AML-193 (cell line): ENCODE measurements at regions not wholly inside any gene's neighbourhood (a gene's known extent, or its start where the extent isn't known, plus 50 kb on each side); places are given as distances from the start of the nearest gene placed in this dataset.

Experiments used
- DNase-seq, 2 experiments: peaks; one replicate each; lab custom pipeline; 2025; lab: John Stamatoyannopoulos, UW

- no peak for DNase-seq
Observed at GRCh38 chr9:32837551-32838058, 54.3 kb downstream of the TMEM215 start.

- DNase-seq, result no peak
Observed at GRCh38 chr9:32839013-32839885, 55.9 kb downstream of the TMEM215 start.

GRCh38 chr9:32841314-32841713 lies 58.0 kb downstream of the TMEM215 start:
- no peak for DNase-seq

GRCh38 chr9:32843295-32843694 lies 60.0 kb downstream of the TMEM215 start:
- no peak for DNase-seq

GRCh38 chr9:32844259-32844658 lies 60.9 kb downstream of the TMEM215 start:
- DNase-seq, result no peak

- DNase-seq, result no peak
Observed at GRCh38 chr9:32854271-32854670, 70.9 kb downstream of the TMEM215 start.

- no peak for DNase-seq
Observed at GRCh38 chr9:32855752-32856151, 72.4 kb downstream of the TMEM215 start.

GRCh38 chr9:32863291-32863690 lies 80.0 kb downstream of the TMEM215 start:
- DNase-seq, result no peak

- no peak for DNase-seq
Observed at GRCh38 chr9:32864971-32865370, 81.6 kb downstream of the TMEM215 start.

- no peak for DNase-seq
Observed at GRCh38 chr9:32866273-32866672, 82.9 kb downstream of the TMEM215 start.

- DNase-seq, result no peak
Observed at GRCh38 chr9:32867026-32867425, 83.7 kb downstream of the TMEM215 start.

- DNase-seq, result no peak
Observed at GRCh38 chr9:32867601-32868204, 84.4 kb downstream of the TMEM215 start.

- DNase-seq, result no peak
Observed at GRCh38 chr9:32869404-32869803, 86.1 kb downstream of the TMEM215 start.

GRCh38 chr9:32873131-32873530 lies 89.8 kb downstream of the TMEM215 start:
- DNase-seq, result no peak

GRCh38 chr9:32873553-32873952 lies 90.2 kb downstream of the TMEM215 start:
- DNase-seq, result no peak

GRCh38 chr9:32875242-32875641 lies 91.9 kb downstream of the TMEM215 start:
- DNase-seq, result no peak

GRCh38 chr9:32875748-32876147 lies 92.4 kb downstream of the TMEM215 start:
- DNase-seq, result no peak

GRCh38 chr9:32877103-32877502 lies 93.8 kb downstream of the TMEM215 start:
- no peak for DNase-seq

GRCh38 chr9:32877639-32878217 lies 94.4 kb downstream of the TMEM215 start:
- no peak for DNase-seq

- DNase-seq, result no peak
Observed at GRCh38 chr9:32879335-32879734, 96.0 kb downstream of the TMEM215 start.

GRCh38 chr9:32881948-32882347 lies 98.6 kb downstream of the TMEM215 start:
- no peak for DNase-seq

GRCh38 chr9:32882705-32883104 lies 99.4 kb downstream of the TMEM215 start:
- no peak for DNase-seq

GRCh38 chr9:32884482-32884881 lies 101.1 kb downstream of the TMEM215 start:
- DNase-seq, result no peak
